SIG-M5 treated with dmso at 0.1 percent for 504 hours (cell line): ENCODE measurements at regions not wholly inside any gene's neighbourhood (a gene's known extent, or its start where the extent isn't known, plus 50 kb on each side); places are given as distances from the start of the nearest gene placed in this dataset.
"Not testable (repeated sequence)": the region's sequence is repeated elsewhere in the genome, so short reads cannot be mapped to it uniquely, and the experiment has no call there.

Source experiments
- DNase-seq: peaks from one replicate; lab custom pipeline; 2025; ENCODE audit not compliant: unreplicated experiment; lab: John Stamatoyannopoulos, UW

DNA sequence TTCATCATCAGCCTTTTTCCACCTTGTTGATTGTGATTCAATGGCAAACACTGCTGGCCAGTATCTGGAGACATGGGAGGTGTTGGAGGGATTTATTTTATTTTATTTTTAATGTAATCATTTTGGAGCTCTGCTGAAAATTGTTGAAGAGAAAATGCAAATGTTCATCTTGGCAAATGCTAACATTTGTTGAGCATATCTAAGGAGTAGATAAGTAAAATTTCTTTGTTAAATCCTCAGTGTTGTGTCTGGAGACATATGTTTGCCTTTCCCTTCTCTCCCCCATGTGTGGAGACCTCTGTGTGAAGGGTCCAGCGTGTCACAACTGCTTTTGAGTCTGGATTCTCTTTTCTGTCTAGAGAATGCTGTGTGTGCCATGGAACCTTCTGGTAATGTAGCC, 300.3 kb downstream of the FZD1 start:
- DNase-seq, result no peak

DNA sequence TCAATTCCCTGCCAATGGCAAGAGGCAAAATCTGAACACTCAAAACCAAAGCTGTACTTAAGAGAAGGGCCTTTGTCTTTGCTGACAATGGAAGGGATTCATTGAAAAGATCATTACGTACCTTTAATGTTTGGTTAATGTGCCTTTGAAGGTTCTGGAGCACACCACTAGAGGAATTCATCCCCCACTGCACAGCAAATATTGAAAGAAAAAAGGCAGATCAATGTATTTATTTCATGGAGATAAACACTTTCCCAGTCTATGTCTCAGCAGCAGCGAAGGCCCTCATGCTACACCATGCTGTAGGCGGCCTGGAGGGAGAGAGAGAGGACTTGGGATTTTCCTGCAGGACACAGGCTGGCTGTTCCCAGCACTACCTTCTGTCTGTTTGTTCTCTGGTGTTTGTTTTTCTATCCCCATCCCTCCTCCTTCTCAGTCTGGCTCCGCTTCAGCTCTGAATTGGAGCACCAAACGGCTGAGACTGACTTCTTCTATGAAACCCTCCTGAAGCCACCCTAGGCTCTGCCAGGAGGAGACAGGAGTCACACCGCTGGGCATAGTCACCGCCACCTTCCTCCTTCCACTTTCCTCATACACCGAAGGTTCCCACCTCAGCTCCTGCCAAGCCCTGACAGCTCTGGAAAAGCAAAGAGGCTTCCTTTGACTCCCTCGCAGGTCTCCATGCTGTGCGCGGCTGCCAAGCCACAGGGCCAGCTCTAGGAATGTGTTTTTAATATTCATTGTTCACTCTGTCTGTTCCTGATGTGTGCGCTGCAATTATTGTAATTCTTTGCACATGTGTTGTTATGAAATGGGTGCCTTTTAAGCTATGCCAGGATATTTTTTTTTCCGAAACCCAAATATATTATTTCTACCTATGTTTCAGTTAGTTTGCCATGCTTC, 301.5 kb downstream of the FZD1 start:
- DNase-seq, result no peak

DNA sequence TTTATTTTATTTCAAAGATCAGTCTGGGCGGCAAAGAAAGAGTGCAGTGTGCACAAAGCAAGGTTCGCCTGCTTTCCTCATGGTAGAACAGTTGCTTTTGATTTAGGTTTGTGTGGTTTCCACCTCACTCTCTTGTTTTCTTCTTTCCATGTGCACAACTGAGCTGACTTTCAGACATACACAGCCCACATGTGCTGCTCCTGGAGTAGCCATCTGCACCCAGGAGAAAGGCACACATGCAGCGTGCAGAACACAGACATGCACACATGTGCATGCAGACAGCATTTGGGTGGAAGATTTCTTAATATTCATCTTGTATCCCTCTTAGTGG, 302.1 kb downstream of the FZD1 start:
- no peak for DNase-seq

DNA sequence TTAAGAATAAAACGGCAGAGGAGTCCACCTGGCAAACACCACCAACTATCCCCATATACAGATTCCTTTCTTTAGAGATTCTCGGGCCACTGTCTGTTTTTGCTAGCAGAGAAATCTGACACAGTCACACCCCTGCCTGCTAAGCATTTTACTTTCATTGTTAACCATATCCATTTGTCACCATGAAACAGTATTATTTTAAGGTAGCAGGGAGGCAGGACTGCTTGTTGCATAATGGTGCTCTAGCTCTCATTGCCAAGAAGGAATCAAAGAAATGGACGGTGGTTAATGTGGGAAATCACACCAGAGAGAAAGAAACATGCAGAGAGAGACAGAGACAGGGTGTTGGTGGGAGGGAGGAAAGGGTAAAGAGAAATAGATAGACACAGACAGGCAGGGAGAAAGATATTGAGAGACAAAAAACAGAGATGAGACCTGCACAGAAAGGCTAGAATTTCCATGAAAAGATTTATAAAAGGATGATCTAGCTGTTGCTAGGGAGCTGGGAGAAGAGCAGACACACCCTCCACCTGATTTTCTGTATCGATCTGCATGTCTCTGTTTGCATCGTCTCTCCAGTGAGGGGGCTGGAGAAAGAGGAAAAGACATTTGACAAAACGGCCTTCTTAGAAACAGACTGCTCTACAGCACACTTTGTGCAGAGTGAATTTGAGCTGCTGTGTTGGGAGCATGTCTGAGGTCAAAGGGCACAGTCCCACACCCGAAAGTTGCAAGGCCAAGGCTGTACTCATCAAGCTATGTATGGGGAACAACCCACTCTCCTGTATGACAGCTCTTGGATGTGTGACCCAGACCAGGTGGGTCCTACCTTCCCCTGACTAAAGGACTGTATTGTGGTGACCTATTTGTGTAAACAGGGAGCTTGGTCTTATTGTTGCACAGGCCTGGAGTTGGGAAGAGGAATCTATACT, 303.1 kb downstream of the FZD1 start:
- no peak for DNase-seq

DNA sequence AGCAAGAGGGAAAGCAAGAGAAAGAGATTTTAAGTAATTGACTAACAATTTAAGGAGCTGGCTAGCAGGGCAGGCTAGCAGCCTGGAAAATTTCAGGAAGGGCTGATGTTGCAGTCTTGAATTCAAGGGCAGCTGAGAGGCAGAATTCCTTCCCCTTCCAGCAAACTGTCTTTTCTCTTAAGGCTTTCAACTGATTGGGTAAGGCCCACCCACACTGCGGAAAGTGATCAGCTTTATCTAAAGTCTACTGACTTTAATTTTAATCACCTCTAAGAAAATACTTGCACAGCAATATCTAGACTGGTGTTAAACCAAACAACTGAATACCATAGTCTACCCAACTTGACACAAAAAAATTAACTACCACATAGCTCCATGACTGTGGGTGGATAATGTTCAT, 303.9 kb downstream of the FZD1 start:
- DNase-seq, result no peak

DNA sequence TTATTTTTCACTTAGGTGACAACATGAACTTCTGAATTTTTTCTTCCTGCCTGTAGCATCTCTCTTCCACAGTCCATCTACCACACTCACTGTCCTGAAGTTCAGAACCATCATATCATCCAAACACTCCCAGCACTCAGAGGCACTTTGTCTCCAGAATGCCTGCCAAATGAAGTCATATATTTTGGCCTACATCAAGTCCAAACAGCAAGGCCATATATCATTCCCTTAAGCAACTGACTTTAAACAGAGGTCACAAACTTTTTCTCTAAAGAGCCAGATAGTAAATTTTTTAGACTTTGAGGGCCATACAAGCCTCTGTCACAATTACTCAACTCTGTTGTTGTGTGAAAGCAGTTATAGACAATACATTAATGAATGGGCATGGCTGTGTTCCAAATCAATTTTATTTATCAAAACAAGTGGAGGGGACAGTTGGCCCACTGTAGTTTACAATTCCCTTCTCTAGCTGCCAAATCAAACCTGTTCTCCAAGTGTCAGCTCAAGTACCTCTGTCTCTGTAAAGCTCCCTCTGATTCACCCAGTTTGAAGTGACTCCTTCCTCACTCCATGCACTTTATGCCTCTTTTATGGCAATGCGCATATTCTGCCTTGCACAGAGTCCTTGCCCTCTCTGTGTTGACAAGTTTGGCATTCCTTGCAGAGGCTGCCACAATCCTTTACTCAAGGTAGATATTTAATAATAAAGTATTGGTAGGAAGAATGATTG, 305.7 kb downstream of the FZD1 start:
- no peak for DNase-seq

DNA sequence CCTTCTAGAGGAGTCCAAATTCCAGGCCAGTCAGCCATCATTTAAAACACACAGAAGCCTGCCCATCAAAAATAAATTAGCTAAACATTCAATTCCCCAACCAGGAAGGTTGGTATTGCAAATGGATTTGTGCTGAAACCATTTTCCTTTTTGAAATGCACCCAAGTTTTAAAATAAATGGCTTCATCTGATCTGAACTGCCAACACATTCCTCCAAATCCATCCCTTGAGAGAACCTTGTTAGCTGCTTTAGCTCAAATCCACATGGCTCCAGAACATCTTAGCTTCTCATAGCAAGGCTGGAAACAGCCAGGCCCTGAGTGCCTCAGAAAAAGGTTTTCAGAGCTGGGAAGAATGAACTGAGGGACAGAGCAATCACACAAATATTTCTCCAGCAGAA, 306.3 kb downstream of the FZD1 start:
- no peak for DNase-seq

DNA sequence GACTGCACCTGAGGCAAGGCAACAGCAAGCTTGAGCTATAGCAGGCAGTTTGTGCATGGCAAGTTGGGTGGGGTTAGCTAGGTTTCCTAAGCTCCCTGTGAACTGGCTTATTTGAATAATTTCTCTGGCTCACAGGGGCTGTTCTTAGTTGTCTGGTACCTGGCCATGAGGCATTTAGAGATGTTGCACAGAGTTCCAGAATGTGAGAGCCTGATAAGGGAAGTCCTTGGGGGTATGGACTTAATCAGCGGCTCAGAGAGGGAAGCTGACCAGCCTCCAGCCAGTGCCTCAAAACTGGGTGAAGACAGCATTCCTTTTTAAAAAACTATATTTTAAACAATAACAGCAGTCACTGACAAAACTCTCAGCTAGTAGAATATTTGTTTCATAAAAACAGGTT, 307.4 kb downstream of the FZD1 start:
- DNase-seq, result no peak

DNA sequence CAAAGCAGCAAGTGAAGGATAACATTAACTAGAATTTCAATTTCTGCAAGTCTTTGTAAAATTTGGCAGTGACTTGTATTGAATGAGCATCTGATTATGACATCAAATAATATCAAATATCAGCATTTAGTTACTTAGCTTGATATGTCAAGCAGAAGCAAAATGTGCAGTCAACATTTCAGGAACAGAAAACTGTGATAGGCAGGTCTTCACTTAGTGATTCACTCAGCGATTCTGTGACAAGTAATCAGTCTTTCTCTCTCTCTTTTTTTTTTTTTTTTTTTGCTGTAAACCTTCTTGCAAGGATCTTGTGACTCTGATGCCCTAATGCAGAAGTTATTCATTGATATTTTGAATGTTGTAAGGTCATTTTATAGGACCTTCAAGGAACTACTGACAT, 307.1 kb downstream of the MTERF1 start:
- DNase-seq, result no peak

DNA sequence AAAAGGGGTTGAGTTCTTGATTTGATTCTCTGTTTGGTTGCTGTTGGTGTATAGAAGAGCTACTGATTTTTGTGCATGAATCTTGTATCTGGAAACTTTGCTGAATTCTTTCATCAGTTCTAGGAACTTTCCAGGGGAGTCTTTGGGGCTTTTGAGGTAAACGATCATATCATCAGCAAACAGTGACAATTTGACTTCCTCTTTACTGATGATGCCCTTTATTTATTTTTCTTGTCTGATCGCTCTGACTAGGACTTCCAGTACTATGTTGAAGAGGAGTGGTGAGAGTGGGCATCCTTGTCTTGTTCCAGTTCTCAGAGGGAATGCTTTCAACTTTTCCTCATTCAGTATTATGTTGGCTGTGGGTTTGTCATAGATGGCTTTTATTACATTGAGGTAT, 304.0 kb downstream of the MTERF1 start:
- not testable (repeated sequence) for DNase-seq

DNA sequence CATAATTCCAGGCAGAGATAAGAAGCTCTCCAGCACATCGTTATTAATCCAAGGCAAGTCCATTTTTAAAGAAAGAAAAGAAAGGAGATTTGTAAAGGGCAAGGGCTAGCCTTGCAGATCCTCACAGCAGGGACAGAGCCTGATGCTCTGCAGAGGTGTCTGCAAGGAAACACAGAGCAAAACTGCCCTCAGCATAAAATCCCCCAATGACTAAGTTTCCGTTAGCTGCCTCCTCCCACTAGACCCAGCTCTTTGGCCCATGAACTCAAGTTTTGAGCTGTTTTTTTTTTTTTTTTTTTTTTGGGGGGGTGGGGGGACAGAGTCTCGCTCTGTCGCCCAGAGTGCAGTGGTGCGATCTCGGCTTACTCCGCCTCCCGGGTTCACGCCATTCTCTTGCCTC, 300.7 kb downstream of the MTERF1 start:
- DNase-seq, result no peak

DNA sequence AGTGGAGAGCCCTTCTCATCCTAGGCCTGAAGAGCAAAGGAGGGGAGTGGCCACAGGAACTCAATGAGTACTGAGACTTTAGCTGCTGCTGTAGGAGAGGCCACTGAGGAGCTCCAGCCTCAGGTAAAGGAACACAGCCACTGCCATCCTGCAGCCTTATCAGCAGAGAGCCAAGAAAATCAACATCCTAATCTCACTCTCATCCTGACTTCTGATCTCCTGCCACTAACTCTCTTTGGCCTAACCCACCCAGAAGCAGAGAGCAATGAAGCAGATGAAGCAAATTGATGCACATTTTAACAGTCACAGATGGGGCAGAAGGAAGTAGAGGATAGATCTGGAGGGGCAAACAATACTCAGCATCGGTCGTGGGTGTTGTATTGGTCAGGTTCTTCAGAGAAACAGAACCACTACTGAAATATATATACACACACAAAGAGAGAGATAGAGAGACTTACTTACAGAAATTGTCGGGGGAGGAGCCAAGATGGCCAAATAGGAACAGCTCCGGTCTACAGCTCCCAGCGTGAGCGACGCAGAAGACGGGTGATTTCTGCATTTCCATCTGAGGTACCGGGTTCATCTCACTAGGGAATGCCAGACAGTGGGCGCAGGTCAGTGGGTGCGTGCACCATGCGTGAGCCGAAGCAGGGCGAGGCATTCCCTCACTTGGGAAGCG, 297.6 kb downstream of the MTERF1 start:
- no peak for DNase-seq

DNA sequence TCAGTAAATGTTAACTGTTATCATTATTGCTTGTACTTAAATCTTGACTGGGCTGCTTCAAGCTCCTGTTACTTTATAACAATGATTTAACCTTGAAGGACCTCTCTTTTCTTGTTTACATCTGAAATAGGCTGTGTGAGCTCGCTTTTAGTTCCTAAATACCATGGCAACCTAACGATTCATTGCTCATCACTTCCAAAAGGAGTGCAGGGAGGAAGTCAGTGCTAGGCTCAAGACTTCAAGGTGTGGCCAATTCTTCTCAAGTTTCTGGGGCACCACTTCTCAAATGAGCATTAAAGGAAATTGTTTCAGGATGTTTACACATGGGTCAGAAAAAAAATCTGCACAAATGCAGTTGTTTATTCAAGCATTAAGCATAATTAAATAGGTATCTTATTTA, 284.2 kb downstream of the MTERF1 start:
- no peak for DNase-seq

DNA sequence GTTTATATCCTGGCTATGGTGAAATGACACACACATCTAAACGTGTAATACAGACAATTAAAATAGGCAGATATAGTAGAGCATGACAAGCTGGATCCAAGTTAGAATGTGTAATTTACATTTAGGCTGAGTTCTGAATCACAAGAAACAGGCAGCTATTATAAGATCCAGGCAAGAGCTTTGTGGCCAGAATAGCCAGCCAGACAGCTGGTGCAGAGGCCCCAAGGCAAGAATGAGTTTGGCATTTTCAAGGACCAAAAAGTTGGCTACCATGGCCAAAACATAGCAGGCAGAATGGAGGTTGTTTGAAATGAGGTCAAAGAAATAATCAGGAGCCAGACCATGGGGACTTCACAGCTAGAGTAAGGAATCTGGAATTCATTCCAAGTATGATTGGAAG, 281.7 kb downstream of the MTERF1 start:
- no peak for DNase-seq

DNA sequence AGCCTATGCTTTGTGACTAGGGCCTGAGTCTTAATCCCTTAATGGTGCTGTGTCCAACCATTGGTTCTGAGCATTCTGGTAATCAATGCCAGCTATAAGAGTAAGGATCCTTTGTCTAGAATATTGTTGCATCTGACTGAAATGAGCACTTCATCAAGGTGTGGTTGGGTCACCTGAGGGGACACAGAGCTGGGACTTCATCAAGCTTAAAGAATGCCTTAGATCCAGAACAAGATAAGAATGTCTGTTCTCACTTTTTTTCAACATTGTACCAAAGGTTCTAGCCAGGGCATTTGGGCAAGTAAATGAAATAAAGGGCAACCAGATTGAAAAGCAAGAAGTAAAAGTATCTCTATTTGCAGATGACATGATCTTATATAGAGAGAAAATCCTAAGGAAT, 280.4 kb downstream of the MTERF1 start:
- DNase-seq, result no peak

DNA sequence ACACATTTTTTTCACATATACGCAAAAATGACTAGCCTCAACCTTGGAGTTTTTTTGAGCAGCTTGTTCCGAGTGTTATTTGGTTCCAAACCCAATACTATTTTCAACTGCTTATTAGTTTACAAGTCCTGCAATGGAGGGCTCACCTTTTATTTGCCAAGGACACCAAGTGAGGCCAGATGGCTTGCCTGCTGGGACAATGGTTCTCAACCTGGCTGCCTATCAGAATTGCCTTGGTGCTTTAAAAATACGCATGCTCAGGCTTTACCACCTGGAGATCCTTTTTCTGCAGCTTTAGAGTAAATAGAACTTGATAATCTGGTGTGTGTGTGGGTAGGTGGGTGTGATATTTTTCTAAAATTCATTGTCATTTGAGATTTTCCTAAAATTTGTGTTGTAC, 276.8 kb downstream of the MTERF1 start:
- no peak for DNase-seq

DNA sequence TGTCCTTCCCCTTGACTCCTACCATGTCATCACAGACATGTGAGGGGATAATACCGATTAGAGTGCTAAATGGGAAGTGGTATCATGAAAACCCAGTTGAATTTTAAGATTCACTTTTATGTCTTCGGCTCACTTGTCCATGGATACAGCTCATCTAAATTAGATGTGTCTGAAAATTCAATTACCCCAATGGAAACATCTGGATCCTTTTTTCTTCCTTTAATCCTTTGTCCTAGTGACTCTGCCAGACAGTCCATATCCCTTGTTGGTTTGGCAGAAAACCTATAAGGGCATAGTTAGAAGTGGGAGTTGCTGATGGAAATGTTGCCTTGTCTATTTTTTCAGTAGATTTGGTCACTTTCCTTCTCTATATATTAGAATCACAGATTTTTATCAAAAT, 271.9 kb downstream of the MTERF1 start:
- DNase-seq, result no peak

DNA sequence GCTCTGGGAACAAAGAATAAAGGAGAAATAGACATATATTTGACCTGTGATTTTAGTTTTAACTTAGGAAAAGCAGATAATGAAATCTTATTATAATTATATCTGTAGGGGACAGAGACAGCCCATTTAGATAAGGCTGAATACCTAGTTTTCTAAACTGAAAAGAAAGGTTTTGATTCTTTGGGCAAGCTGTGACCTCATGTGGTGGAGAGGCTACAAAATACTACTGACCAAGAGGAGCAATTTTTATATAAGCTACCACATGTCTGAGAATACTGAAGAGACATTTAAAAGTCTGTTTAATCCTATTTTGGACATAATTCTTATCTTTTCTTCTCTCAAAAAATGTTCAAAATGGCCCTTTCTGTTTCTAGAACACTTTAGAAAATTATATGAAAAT, 271.0 kb downstream of the MTERF1 start:
- DNase-seq, result no peak

DNA sequence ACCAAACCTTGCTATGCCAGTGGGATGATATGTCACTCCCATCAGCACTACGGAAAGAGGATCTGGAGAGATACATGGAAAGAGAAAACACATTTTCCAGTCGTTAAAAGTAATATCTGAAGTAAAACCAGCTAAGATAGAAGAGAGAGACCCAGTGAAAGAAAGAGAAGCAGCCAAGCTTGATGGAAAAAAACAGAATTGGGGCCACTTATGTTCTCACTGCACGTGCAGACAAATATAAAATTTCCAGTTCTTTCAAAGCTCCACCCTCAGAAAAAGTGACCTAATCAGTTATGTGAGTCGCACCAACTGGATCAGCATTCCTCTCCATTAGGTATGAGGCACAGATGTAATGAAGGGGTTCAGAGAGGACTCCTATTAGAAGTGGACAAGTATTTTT, 266.1 kb downstream of the MTERF1 start:
- DNase-seq, result no peak

DNA sequence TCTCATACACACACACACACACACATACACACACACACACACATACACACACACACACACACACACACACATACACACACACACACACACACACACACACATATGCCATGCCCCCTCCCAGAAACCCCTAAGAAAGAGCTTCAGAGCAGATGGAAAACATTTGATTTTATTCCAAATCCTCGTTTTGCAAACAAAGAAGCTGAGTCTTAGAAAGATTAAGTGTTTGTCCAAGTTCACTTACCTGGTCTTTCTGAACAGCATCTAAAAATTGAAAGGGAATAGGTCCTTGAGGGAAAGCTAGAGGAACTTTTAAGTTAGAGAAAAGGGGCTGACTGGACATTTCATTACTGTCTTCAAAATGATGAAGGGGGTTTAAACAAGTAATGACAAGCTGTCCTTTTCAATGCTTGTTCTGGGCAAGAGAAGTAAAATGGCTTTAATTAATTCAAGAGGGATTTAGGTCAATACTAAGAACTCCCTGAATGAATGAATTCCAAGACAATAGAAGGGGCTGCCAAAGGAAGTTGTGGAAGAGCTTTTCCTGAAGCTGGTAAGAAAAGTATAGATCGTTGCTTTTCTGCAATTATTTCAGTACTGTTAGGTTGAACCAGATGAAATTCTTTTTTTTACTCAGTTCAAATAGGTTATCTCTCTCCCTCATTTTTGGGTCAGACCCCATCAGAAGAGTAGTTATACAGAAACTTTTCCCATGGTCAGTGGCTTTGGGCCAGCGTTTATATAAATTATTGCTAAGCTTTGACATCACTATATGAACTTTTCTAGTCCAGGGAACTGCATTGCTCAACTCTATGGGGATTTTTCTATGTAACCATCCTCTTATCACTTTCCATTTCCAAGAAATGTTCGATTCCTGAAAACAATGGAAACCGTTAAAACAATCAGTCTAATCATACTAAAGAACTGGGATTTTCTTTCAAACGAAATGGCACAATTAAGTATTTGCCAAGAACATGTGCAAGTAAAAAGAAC, 261.4 kb downstream of the MTERF1 start:
- DNase-seq, result no peak
